Memory B cell (primary cell): ENCODE measurements at regions not wholly inside any gene's neighbourhood (a gene's known extent, or its start where the extent isn't known, plus 50 kb on each side); places are given as distances from the start of the nearest gene placed in this dataset.

ENCODE experiments used
- ATAC-seq: fragments of 150-1000 bp; cut with Tn5 transposase; 2 replicates; pipeline ENCODE4 v1.10.0; 2021; ENCODE audit warnings: low read depth, mild to moderate bottlenecking, moderate library complexity
- DNase-seq, 2 donors: peaks; one replicate each; pipeline ENCODE4 v3.0.0; 2022; ENCODE audit warnings: low spot score in 2 of 2
- H3K27ac Mint-ChIP-seq: one replicate; pipeline ENCODE4 v1.8.0; 2022; ENCODE audit warnings: mild to moderate bottlenecking, moderate library complexity, mixed read lengths
- H3K27me3 Mint-ChIP-seq: one replicate; pipeline ENCODE4 v1.8.0; 2022; ENCODE audit warnings: mixed read lengths
- H3K36me3 Mint-ChIP-seq: one replicate; pipeline ENCODE4 v1.8.0; 2022; ENCODE audit warnings: mild to moderate bottlenecking, mixed read lengths
- H3K4me1 Mint-ChIP-seq: one replicate; pipeline ENCODE4 v1.8.0; 2022; ENCODE audit warnings: mixed read lengths
- H3K4me3 Mint-ChIP-seq: one replicate; pipeline ENCODE4 v1.8.0; 2022; ENCODE audit warnings: mild to moderate bottlenecking, moderate library complexity, mixed read lengths
- H3K9me3 Mint-ChIP-seq: one replicate; pipeline ENCODE4 v1.8.0; 2022; ENCODE audit warnings: mixed read lengths

DNA sequence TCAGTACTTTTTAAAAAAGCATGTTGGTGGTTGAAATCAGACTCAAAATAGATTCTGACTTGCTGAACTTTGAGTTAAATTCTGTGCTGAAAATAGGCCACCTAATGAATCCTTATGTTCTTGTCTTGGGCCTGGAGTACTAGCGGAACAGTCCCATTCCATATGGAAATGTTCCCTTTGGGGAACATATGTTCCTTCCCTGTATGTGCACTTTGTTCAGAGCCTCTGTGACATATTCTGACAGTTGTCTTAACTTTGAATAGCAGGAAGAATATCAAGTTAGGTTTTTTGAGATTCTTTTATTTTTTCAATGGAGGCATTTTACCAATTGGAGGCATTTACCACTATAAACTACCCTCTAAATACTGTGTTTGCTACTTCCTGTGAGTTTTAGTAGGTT is 1667.8 kb downstream of the PLA2G4A start:
- DNase-seq (no peak), ATAC-seq (no peak)
- Mint-ChIP-seq H3K27me3 (no peaks in the 10 kb centered on the region), H3K4me3 (no peak overlapping the region), H3K36me3 (no peaks in the 10 kb centered on the region), H3K9me3 (peaks cover 9% of the 10 kb centered on the region), H3K27ac (no peak overlapping the region), H3K4me1 (no peaks in the 10 kb centered on the region)

GRCh38 chr1:188497020-188497419 is 1668.3 kb downstream of the PLA2G4A start:
- no peak for DNase-seq
- Mint-ChIP-seq H3K4me1 (no peaks in the 10 kb centered on the region), H3K4me3 (no peak overlapping the region), H3K27ac (no peak overlapping the region), H3K36me3 (no peaks in the 10 kb centered on the region), H3K9me3 (peaks cover 9% of the 10 kb centered on the region), H3K27me3 (no peaks in the 10 kb centered on the region)
- ATAC-seq: no peak

GRCh38 chr1:188499690-188500089 is 1670.9 kb downstream of the PLA2G4A start:
- no peaks in the 10 kb centered on the region for H3K36me3 Mint-ChIP-seq

DNA sequence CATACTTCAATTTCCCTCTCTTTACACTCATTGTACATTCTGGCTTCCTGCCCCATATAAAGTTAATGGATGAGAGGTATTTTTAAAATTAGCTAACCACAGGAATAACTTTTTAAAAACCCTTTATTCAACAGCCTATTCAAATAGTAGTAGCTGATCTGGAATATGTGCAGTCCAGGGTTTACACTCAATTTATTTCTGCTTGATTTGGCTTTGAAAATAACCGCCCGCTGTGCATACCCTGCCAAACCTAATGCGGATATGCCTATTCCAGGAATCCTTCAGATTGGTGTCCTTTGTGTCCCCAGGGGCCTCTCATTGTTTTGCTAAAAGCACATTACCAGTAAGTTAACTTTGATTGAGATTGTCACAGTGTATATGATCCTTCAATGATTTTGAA is 1686.2 kb downstream of the PLA2G4A start:
- no peak for ATAC-seq
- H3K4me1 Mint-ChIP-seq: no peaks in the 10 kb centered on the region

More at GRCh38 chr1:188499690-188500089, 1670.9 kb downstream of the PLA2G4A start:
- H3K4me1 Mint-ChIP-seq: no peaks in the 10 kb centered on the region
- DNase-seq (no peak), ATAC-seq (no peak)
- H3K27ac Mint-ChIP-seq: no peak overlapping the region
- H3K4me3 Mint-ChIP-seq: no peak overlapping the region
- H3K9me3 Mint-ChIP-seq: peaks cover 7% of the 10 kb centered on the region
- H3K27me3 Mint-ChIP-seq: no peaks in the 10 kb centered on the region

GRCh38 chr1:188517139-188517538 is 1688.4 kb downstream of the PLA2G4A start:
- Mint-ChIP-seq H3K36me3 (no peaks in the 10 kb centered on the region), H3K27ac (no peak overlapping the region), H3K9me3 (peaks cover 2% of the 10 kb centered on the region), H3K4me1 (no peaks in the 10 kb centered on the region), H3K4me3 (no peak overlapping the region), H3K27me3 (no peaks in the 10 kb centered on the region)
- ATAC-seq (no peak), DNase-seq (no peak)

More for the DNA sequence above, 1686.2 kb downstream of the PLA2G4A start:
- H3K9me3 Mint-ChIP-seq: peaks cover 2% of the 10 kb centered on the region
- no peak overlapping the region for H3K27ac Mint-ChIP-seq
- no peaks in the 10 kb centered on the region for H3K36me3 Mint-ChIP-seq
- no peak overlapping the region for H3K4me3 Mint-ChIP-seq
- H3K27me3 Mint-ChIP-seq: no peaks in the 10 kb centered on the region
- DNase-seq: no peak

DNA sequence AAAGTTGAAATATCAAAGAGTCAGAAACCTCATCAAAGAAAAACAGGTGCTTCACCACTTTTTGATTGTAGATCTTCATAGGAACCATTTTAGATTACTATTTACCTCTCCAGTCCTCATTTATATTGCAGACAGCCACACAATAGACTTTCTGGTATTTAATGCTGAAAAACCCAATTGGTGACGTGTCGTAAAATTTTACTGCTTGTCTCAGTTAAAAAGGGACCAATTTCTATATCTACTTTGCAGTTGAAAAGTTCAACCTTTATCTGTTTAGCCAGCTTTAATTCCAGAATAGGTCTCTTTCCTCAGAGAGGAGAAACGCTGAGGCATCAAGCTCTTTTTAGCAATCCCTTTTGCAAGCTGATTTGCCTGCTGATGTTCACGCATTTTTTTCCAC is 1722.4 kb downstream of the PLA2G4A start:
- Mint-ChIP-seq H3K9me3 (no peaks in the 10 kb centered on the region), H3K36me3 (no peaks in the 10 kb centered on the region), H3K27me3 (no peaks in the 10 kb centered on the region), H3K4me1 (no peaks in the 10 kb centered on the region), H3K27ac (no peak overlapping the region), H3K4me3 (no peak overlapping the region)
- no peak for DNase-seq
- no peak for ATAC-seq

DNA sequence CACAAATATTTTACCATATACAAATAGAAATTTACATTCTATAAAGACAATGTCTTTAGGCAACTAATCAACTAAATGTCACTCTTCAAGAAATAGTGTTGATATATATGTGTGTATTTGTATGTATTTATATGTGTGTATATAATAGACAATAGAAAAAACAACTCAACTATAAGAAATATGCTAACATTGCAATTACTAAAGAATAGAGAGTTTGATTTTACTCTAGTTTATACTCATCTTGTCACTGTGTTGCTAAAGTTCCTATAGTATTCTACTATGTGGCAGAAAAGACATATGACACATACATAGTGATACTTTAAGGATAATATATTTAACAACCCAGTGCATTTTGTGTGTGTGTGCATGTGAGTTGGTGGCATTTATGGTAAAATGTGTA is 1728.3 kb downstream of the PLA2G4A start:
- H3K4me3 Mint-ChIP-seq: no peak overlapping the region
- DNase-seq (no peak), ATAC-seq (no peak)
- H3K27me3 Mint-ChIP-seq: no peaks in the 10 kb centered on the region
- H3K4me1 Mint-ChIP-seq: no peaks in the 10 kb centered on the region
- H3K36me3 Mint-ChIP-seq: no peaks in the 10 kb centered on the region
- no peak overlapping the region for H3K27ac Mint-ChIP-seq
- H3K9me3 Mint-ChIP-seq: no peaks in the 10 kb centered on the region

GRCh38 chr1:188582911-188583532 is 1754.3 kb downstream of the PLA2G4A start:
- Mint-ChIP-seq H3K4me3 (no peak overlapping the region), H3K4me1 (no peaks in the 10 kb centered on the region), H3K27me3 (no peaks in the 10 kb centered on the region), H3K27ac (no peak overlapping the region), H3K36me3 (no peaks in the 10 kb centered on the region), H3K9me3 (peaks cover 1% of the 10 kb centered on the region)
- ATAC-seq (no peak), DNase-seq (no peak)

DNA sequence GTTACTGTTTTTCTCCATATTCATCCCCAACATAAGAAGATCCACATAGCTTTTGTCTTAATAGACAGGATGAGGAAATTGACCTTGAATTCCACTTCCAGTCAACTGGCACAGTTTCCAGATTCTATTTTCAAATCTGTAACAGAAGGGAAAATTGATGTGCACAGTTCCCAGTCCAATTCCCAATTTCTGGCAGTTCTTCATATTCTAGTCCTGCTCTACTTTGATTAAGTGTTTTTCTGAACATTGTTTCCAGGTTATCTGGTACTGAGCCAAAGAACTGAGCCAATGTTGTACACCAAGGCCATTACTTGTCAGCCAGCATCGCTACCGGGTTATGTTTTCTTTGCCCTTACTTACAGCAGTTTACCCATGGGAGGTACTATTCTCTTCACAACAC is 1755.4 kb downstream of the PLA2G4A start:
- ATAC-seq: no peak
- Mint-ChIP-seq H3K9me3 (peaks cover 1% of the 10 kb centered on the region), H3K27ac (no peak overlapping the region), H3K4me3 (no peak overlapping the region), H3K36me3 (no peaks in the 10 kb centered on the region), H3K4me1 (no peaks in the 10 kb centered on the region), H3K27me3 (no peaks in the 10 kb centered on the region)
- DNase-seq: no peak

GRCh38 chr1:188590641-188591040 is 1761.9 kb downstream of the PLA2G4A start:
- Mint-ChIP-seq H3K36me3 (no peaks in the 10 kb centered on the region), H3K27ac (no peak overlapping the region)
- no peak for DNase-seq

DNA sequence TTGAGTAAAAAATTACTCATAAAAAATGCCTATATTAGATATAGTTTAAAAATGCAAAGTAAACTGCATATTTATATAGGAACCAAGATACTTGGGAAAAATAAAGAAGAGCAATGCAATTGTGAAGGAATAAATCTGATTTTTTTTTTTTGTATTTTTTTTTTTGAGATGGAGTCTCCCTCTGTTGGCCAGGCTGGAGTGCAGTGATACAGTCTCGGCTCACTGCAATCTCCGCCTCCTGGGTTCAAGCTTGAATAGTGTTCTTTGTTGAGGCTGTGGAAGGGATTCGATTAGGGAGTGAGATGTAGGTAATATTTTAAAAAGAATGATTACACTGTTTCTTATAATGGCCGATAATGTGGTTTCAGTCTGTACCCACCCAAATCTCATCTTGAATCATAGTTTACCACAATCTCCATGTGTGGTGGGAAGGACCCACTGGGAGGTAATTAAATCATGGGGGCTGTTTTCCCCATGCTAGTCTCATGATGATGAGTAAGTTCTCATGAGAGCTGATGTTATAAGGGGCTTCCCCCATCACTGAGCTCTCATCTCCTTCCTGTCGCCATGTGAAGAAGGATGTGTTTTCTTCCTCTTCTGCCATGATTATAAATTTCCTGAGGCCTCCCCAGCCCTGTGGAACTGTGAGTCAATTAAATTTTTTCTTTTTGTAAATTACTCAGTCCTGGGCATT is 1765.9 kb downstream of the PLA2G4A start:
- Mint-ChIP-seq H3K36me3 (no peaks in the 10 kb centered on the region), H3K4me1 (no peaks in the 10 kb centered on the region), H3K27me3 (no peaks in the 10 kb centered on the region), H3K27ac (no peak overlapping the region), H3K9me3 (peaks cover 10% of the 10 kb centered on the region), H3K4me3 (no peak overlapping the region)
- no peak for DNase-seq
- ATAC-seq: no peak

More at GRCh38 chr1:188590641-188591040, 1761.9 kb downstream of the PLA2G4A start:
- H3K4me1 Mint-ChIP-seq: no peaks in the 10 kb centered on the region
- H3K27me3 Mint-ChIP-seq: no peaks in the 10 kb centered on the region
- peaks cover 9% of the 10 kb centered on the region for H3K9me3 Mint-ChIP-seq
- ATAC-seq: no peak
- no peak overlapping the region for H3K4me3 Mint-ChIP-seq

- Mint-ChIP-seq H3K4me1 (no peaks in the 10 kb centered on the region), H3K27ac (no peak overlapping the region), H3K27me3 (no peaks in the 10 kb centered on the region), H3K9me3 (peaks cover 3% of the 10 kb centered on the region), H3K4me3 (no peak overlapping the region), H3K36me3 (no peaks in the 10 kb centered on the region)
- DNase-seq: no peak
- ATAC-seq: no peak
Measured at GRCh38 chr1:188599313-188599712, 1770.6 kb downstream of the PLA2G4A start.

DNA sequence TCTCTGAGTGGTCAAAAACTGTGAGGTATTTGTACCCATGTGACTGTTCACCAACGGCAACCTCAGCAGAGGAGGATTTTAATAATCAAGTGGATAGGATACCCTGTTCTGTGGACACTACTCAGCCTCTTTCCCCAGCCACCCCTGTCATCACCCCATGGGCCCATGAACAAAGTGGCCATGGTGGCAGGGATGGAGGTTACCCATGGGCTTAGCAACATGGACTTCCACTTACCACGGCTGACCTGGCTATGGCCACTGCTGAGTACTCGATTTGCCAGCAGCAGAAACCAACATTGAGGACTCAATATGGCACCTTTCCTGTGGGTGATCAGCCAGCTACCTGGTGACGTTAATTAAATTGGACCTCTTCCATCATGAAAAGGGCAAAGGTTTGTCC is 1782.7 kb downstream of the PLA2G4A start:
- Mint-ChIP-seq H3K36me3 (no peaks in the 10 kb centered on the region), H3K9me3 (peaks cover 7% of the 10 kb centered on the region), H3K27ac (no peak overlapping the region), H3K4me1 (no peaks in the 10 kb centered on the region), H3K27me3 (no peaks in the 10 kb centered on the region), H3K4me3 (no peak overlapping the region)
- DNase-seq: no peak
- no peak for ATAC-seq

GRCh38 chr1:188615321-188615720 is 1786.6 kb downstream of the PLA2G4A start:
- Mint-ChIP-seq H3K36me3 (no peaks in the 10 kb centered on the region), H3K27ac (no peak overlapping the region), H3K4me1 (no peaks in the 10 kb centered on the region), H3K27me3 (no peaks in the 10 kb centered on the region), H3K4me3 (no peak overlapping the region), H3K9me3 (peaks cover 7% of the 10 kb centered on the region)
- no peak for DNase-seq
- no peak for ATAC-seq

GRCh38 chr1:188620236-188620635 is 1791.5 kb downstream of the PLA2G4A start:
- no peaks in the 10 kb centered on the region for H3K27me3 Mint-ChIP-seq
- no peak overlapping the region for H3K27ac Mint-ChIP-seq
- no peaks in the 10 kb centered on the region for H3K4me1 Mint-ChIP-seq

More at GRCh38 chr1:188620236-188620635, 1791.5 kb downstream of the PLA2G4A start:
- Mint-ChIP-seq H3K9me3 (peaks cover 4% of the 10 kb centered on the region), H3K36me3 (no peaks in the 10 kb centered on the region), H3K4me3 (no peak overlapping the region)
- ATAC-seq (no peak), DNase-seq (no peak)
